ENCODE measurements at regions not wholly inside any gene's neighbourhood (a gene's known extent, or its start where the extent isn't known, plus 50 kb on each side); places are given as distances from the start of the nearest gene placed in this dataset.

DNA sequence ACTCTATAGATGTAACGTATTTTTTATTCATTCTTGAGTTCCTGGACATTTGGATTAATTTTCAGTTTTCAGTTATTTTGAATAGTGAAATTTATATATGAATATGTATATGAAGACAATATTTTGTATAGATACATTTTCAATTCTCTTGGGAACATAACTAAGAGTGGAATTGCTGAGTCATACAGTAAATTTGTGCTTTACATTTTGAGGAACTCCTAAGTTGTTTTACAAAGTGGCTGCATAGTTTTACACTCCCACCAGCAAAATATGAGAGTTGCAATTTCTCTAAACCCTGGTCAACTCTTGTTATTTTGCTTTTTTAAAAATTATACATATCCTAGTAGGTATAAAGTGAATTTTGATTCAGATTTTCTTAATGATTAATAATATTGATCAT lies 1838.6 kb upstream of the SEL1L start:
- no peak for DNase-seq

DNA sequence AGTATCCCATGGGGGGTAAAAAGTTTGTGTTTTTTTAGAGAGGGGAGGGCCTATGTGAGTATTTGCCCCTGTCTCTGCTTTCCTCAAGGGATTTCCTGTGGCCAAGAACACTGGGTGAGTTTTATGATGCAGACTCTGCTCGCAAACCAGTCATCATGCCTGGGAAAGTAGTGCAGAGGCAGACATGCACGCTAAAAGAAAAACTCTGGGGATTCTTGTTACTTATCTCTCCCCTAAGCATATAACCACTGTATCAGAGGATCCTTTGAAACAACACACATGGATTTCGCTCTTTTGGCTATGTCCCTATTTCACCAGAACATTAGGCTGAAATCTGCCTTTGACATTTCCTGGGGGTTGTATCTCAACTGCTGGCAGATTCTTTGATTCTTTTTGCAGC lies 1845.8 kb upstream of the SEL1L start:
- DNase-seq, result no peak

DNA sequence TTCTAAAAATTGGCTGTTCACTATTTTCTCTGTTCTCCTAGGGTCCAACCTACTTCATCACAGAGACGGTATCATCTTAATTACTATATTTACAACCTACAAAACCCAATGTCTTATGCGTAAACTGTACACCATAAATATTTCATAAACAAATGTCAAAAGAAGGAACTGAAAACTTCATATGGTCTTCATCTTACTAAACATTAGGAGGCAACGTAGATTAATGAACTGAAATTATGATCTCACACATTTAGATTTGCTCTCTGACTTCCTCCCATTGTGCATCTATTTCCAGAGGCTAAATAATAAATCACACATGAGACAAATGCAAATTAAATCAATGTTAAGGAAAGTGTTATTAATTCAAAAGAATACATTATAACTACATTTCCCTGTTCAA lies 1850.6 kb upstream of the SEL1L start:
- DNase-seq, result no peak

DNA sequence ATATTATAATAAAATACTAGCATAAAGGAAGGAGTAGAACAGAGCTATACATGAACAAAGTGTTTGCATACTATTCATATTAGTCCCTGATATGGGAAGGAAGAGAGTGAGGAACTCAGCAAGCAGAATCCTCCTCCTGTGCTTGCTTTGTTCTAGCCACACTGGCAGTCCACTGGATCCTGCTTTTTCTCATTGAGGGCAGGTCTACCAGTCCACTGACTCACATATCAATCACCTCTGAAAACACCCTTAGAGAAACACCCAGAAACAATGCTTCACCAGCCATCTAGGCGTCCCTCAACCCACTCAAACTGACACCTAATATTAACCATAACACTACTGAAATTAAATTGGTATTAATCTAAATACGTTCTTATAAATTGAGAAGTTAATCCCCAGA lies 1861.7 kb upstream of the SEL1L start:
- DNase-seq, result no peak

DNA sequence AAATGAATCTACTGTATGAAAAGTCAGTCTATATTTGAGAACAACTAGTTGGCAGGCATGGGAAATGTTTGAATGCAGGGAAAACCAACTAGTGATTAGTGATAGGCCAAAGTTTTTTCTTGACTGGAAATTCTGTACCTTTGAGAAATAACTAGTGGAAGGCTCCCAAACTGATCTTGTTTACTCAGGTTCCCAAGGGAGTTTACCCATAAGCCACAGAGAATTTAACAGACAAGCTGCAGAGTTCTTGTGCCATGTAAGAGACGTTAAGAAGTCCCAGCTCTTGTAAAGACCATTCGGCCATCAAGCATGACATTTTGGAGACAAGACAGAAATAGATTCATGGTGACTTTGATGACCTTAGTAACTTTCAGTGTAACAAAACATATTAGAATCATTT lies 1882.8 kb upstream of the SEL1L start:
- DNase-seq, result no peak

DNA sequence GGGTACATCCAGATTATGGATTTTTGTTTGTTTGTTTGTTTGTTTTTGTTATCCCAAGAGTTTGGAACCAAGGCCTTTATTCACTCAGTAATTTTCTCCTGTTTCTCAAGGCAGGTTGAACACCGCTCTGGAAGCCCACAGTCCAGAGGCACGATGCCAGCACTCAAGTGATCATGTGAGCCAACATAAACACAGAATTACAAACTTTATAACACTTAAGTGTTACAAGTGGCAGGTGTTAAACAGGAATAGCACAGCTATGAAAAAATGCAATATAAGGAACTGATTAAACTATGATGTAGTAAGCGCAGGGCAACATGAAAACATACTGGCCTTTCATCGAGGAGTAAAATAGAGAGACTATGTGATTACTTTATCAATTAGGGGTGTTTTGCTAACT lies 1885.8 kb upstream of the SEL1L start:
- no peak for DNase-seq

DNA sequence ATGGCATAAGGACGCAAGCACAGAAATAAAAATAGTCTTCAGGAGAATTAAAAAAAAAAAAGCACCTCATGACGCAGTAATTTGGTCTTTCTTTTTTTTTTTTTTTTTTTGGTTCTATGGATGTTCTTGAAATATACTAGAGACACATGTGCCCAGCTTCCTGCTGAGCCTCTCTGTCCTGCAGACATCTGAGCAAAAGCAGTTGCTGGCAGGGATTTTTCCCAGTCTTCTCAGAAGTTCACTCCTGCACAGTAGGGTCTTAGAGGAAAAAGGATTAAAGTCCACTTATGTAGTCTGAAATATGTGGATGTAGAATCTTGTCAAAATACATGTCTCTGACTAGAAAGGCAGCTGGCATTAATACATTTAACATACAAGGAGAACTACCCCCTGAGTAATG lies 1888.1 kb upstream of the SEL1L start:
- no peak for DNase-seq

DNA sequence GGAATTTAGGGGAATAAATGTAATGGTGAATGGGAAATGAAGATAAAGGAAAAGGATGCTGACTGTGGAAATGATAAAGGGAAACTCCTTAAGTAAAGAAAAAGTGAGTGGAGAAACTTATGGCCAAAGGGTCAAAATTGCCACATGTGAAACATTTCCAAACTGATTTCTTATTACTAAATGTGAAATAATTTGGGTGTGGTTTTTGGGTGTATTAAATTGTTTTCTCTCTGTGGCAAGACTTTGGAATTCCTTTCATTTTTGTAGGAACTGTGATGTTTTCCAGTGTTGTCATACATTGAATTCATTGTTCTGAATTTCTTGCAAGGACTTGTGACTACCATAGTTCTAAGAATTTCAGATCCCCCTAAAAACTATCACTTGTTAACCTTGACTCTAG lies 1891.5 kb upstream of the SEL1L start:
- DNase-seq, result no peak

DNA sequence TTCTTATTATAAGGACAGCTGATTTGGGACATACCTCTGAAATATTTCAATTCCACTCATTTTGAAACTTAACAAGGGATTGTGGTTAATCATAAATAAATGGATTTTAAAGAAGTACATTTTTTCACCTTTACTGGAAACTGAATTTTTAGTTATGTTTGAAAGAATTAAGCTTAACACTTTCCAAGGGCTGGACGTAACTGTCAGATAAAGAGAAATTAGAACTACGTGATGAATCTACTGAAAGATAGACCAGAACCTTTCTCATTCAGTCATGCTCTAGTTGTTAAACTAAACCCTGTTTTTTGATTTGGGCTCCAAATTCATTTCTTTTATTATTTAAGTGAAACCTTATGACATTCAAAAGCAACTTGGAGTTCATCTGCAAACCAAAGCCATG lies 1892.1 kb upstream of the SEL1L start:
- DNase-seq, result no peak

DNA sequence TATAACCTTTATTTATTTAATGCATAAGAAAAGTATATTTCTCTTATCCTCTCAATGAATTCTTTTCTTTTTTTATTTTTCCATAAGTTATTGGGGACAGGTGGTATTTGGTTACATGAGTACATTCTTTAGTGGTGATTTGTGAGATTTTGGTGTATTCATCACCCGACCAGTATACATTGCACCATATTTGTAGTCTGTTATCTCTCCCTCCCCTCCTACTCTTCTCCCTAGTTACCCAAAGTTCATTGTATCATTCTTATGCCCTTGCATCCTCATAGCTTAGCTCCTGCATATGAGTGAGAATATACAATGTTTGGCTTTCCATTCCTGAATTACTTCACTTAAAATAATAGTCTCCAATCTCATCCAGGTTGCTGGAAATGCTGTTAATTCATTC lies 1900.0 kb upstream of the SEL1L start:
- no peak for DNase-seq

DNA sequence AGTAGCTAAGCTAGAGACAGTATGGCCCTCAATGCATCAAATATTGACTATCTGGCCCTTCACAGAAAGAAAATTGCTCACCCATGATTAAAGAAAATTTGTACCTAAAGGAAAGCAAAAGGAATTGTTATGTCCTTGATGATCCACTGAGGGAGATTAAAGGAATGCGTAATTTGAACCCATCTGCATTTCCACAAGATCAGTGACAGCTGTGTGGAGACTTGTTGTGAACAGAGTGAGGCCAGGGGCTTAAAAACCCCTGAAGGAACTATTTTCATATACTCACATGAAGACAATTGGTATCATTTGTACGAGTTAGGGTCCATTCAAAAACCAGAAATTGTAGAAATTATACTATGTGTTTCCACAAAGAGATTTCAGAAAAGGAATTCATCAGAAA lies 1908.1 kb upstream of the SEL1L start:
- no peak for DNase-seq

DNA sequence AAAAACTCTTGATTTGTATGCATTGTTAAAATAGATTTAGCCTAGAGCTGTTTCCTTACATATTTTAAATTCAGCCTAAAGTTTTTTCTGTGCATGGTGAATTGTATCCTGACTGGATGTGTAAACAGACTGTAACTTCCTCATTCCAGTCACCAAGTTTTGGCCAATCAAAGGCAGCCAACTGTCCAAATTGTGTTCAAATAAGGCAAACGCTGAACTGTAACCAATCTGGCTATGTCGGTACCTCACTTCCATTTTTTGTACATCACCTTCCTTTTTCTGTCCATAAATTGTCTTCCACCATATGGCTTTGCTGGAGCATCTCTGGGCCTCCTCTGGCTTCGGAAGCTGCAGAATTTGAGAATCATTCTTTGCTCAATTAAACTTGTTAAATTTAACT lies 1921.9 kb upstream of the SEL1L start:
- no peak for DNase-seq

DNA sequence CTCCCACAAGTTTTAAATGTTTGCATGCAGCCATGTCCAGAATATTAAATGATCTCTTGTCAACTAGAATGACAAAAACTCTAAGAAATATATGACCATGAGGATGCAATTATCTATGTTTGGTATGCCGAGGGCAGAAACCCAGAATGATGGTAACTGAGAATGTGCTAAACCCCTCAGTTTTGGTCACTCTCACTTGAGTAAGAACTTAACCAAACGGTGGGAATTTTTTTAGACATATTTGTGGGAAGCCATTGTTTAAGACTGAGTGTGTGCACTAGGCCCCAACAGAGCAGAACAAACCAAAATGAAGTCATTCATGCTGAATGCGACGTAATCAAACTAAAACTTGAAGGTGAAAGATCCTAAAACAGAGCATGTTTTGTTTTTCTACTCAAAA lies 1927.9 kb upstream of the SEL1L start:
- DNase-seq, result no peak

DNA sequence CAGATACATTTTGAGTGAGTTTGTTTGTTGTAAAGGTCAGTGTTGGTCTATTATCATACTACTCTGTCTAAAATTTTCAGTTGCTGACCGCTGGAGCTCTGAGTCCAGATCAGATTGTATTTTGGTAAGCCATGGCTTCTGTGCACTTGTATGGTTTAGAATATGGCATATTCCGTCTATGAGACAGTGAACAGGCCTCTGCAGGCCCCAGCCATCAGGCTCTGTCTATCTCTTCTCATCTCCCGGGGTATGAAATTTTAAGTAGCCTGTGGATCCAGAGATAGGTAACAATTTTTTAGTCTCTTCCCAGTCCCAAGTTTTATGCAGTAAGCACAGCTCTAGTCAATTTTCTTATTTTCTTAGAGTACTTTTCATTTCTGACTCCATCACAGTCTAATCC lies 1929.1 kb upstream of the SEL1L start:
- DNase-seq, result no peak

DNA sequence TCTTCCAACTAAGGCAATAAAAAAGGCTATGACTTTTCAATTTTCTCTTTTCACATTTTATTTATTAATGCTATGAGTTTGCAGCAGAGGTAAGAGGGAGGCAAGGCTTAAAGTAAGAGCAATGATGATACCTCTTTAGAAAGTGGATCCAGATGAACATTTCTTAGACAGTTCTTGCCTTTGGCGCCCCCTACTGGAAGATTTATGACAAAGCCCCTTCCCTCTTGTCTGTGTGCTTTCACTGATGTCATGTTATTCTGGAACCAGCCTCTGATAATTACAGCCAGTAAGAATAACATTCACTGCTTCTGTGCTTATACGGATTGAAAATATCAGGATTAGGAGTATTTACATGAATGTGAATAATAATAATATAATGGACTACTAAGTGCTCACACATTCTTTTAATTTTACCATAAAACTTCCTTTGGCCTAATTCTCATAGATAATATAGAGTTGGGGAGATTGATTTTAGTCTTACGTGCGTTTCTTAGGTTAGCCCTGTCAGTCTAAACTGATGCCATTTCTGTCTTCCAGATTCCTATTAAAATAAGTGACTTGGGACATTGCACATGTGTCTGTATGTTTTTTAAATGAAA lies 1929.9 kb upstream of the SEL1L start:
- no peak for DNase-seq

DNA sequence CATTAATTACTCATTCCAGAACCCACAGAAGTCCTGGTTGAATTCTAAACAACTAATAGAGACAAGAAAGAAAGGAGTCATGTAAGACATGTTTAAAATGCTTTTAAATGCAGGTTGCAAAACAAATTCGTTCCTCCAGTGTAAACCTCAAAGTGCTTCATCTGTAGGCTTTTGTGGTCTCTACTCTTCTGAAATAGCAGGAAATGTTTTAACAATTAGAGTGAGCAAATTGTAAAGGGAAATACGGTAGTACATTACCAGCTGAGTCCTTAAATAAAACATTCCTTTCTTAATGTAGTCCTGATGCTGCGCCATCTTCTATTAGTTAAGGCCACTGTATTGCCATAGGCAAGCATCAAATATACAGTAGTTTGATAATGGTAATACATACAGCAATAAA lies 1934.2 kb upstream of the SEL1L start:
- DNase-seq, result no peak

DNA sequence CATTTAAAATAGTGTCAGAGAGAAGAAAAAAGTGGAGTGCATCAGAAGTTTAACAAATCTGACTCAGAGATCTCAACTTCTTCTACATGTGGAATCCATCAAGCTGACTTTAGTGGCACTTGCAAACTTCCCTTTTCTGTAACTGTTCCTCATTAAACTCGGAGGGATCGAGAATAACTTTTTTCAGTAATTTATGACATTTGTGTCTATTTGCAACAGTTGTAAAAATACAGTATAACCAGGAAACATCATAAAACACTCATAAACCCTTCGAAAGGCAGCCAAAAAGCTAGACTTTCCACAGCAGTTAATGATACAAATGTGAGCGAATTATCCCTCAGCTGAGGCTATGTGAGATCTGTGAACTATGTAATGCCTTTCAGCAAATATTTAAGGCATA lies 1936.8 kb upstream of the SEL1L start:
- no peak for DNase-seq

DNA sequence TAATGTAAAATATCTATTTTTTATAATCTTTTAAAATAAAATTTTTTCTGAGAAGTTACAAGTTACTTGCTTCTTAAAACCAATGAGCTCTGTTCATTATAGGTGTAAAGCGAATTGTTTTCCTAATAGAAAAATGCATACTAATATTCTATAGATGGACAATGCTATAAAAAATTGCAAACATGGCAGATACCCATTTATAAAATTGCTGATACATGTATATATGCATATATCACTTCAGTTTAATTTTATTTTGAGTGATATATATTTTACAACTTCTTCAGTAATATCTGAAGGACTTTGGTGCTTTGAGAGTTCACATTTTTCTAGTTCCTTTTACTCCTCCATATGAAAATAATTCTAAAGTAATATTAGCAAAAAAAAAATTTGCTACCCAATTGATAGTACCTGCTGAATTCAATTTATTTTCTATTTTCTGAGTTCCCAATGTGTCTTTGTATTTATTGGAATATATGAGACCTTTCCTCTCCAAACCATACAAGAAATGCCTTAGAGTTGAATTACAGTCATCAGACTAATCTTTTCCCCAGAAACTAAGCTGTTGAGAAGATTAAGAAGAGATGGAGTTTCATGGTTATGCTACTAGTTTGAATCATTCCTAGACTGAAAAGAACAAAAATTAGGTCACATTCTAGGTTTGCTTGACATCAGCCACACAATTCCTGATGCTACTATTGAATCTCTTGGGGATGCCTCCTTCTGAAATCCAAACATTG lies 1937.5 kb upstream of the SEL1L start:
- no peak for DNase-seq

DNA sequence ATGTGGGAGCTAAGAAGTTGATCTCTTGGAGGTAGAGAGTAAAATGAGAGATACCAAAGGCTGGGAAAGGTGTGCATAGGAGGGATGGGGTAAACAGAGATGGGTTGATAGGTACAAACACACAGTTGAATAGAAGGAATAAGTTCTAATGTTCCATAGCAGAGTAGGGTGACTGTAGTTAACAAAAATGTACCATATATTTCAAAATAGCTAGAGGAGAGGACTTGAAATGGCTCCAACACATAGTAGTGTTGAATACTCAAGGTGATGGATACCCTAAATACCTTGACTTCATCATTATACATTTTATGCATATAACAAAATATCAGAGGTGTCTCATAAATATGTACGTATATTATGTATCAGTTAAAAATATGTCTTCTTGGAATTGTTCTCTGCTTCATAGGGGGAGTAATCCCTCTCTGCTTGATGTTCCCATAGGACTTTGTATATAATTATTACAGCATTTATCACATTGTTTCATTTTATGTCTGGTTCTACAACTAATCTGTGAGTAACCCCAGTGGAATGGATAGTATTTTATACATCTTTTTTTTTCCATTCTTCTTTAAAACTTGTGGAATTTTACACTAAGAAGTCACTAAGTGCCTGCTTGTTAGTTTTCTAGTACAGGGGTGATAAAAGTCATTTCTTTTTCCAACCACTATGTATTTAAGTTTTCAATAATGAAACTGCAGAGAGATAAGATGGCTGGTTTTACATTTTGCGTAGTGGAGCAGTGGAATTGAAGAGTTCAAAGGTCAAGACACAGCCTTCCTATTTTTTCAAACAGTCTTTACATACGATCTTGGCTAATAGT lies 1940.0 kb upstream of the SEL1L start:
- DNase-seq, result no peak

DNA sequence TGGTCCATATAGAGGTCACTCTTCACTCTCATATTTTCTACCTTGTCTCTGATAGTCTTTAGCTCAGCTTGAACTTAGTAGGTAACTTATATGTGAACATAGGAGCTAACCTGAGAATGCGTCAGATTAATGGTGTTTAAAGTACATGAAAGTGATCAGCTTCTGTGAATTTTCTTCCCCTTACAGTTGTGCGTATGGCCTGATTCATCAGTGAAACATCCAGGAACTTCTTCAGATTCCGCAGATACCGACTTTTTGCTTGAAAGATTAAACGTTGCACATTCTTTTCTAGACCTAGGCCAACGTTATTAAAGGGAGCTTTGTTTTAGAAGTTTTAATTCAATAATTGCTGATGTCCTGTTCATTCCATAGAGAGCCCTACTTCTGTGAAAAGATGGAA lies 1945.1 kb upstream of the SEL1L start:
- DNase-seq, result no peak

DNA sequence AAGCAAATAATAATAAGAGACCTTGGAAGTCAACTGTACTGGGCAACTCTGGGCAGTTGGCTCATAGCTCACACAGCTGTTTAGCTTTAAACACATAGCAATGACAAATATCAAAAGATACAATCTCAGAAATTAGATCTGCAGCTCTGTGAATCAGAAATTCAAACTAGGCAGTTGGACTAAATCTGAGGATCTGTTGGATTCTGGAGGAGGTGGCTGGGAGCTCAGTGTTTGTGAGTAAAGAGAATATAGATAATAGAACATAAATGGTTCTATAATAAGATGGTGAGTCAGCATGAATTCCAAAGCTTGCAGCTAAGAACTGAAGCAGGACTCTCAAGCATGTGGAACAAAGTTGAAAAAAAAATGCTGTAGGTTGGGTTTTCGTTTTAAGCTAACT lies 1949.4 kb upstream of the SEL1L start:
- no peak for DNase-seq

DNA sequence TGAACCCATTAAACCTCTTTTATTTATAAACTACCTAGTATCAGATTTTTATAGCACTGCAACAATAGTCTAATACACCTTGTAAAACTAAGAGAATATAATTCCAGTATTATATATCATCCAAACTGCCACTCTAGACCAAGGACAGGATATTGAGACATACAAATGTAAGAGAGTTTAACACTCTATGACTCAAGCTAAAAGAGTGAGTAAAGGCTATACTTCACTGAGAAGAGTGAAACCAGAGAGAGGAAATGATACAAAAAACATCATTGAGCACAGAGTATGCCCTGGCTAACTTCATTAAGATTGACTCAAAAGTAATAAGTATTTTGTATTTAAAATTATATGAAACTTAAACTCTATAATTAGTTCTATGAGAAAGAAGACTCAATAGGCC lies 1951.9 kb upstream of the SEL1L start:
- DNase-seq, result no peak

DNA sequence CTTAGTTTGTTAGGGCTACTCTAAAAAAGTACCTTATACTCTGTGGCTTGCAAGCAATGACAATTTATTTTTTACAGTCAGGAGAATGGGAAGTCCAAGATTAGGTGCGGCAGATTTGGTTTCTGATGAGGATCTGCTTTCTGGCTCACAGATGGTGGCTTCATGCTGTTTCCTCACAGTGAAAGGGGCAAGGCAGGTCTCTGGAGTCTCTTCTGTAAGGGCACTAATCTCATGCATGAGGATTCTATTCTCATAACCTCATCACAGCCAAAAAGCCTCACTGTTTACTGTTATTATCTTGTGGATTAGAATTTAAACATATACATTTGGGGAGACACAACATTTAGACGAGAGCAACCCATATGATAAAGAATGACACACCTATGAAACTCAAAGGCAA lies 1957.4 kb upstream of the SEL1L start:
- no peak for DNase-seq

DNA sequence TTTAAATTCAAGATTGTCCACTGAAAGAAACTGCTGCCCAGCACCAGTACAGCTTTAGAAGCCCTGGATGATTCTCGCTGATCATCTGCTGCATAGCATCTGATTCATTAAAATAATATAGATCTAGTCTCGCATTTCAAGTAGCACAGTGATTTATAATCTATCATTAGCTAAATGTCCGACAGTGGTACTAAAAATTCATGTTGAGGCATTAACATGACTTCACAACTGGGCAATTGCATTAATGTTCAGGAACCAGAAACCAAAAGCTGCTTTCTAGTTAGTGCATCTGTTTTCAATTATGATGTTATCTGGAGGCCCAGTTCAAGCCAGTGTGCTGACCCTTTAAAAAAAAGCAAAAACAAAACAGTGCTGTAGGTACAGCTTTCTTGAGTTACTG lies 1987.2 kb upstream of the SEL1L start:
- DNase-seq, result no peak
